WI38 (cell line): ENCODE measurements at regions not wholly inside any gene's neighbourhood (a gene's known extent, or its start where the extent isn't known, plus 50 kb on each side); places are given as distances from the start of the nearest gene placed in this dataset.
"Not testable (repeated sequence)": the region's sequence is repeated elsewhere in the genome, so short reads cannot be mapped to it uniquely, and the experiment has no call there.

ENCODE experiments used
- H3K4me3 ChIP-seq: 2 replicates; pipeline ENCODE4 v1.5.1; 2011; ENCODE audit warnings: low read depth, mild to moderate bottlenecking, control low read depth, low read length
- TF ChIP-seq, protein P1 (sequence below): IDR thresholded peaks from 2 replicates; pipeline ENCODE4 v1.5.1; 2012; ENCODE audit warnings: low read depth, mild to moderate bottlenecking, control low read depth, low read length

- H3K4me3 ChIP-seq = no peak overlapping the region
- TF ChIP-seq, protein P1, sequence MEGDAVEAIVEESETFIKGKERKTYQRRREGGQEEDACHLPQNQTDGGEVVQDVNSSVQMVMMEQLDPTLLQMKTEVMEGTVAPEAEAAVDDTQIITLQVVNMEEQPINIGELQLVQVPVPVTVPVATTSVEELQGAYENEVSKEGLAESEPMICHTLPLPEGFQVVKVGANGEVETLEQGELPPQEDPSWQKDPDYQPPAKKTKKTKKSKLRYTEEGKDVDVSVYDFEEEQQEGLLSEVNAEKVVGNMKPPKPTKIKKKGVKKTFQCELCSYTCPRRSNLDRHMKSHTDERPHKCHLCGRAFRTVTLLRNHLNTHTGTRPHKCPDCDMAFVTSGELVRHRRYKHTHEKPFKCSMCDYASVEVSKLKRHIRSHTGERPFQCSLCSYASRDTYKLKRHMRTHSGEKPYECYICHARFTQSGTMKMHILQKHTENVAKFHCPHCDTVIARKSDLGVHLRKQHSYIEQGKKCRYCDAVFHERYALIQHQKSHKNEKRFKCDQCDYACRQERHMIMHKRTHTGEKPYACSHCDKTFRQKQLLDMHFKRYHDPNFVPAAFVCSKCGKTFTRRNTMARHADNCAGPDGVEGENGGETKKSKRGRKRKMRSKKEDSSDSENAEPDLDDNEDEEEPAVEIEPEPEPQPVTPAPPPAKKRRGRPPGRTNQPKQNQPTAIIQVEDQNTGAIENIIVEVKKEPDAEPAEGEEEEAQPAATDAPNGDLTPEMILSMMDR = no peak
Observed at GRCh38 chr5:1735320-1735970, 64.2 kb downstream of the MRPL36 start.

DNA sequence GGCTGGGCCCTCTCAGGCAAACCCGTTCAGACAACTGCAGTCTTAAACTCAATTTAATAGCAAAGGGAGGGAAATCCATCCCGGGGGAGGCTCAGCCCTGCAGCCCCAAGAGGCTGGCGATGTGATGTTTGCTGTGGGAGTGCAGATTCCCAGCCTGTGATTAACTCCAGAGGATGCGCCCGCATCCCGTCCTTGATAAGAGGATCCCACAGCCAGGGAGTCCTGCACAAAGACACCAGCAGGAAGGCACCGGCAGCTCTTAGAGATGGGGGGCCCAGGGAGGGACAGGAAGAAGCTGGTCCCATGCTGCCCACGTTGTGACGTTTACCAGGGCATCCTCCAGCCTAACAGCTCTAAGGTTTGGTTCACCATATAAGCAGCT, 64.7 kb downstream of the MRPL36 start:
- H3K4me3 ChIP-seq = no peak overlapping the region
- TF ChIP-seq, protein P1 = no peak

GRCh38 chr5:1734271-1734907, 65.2 kb downstream of the MRPL36 start:
- TF ChIP-seq, protein P1 = no peak
- no peak overlapping the region for H3K4me3 ChIP-seq

GRCh38 chr5:1733369-1733768, 66.3 kb downstream of the MRPL36 start:
- TF ChIP-seq, protein P1 = no peak
- H3K4me3 ChIP-seq = no peak overlapping the region

GRCh38 chr5:1732945-1733344, 66.7 kb downstream of the MRPL36 start:
- no peak overlapping the region for H3K4me3 ChIP-seq
- TF ChIP-seq, protein P1 = no peak

DNA sequence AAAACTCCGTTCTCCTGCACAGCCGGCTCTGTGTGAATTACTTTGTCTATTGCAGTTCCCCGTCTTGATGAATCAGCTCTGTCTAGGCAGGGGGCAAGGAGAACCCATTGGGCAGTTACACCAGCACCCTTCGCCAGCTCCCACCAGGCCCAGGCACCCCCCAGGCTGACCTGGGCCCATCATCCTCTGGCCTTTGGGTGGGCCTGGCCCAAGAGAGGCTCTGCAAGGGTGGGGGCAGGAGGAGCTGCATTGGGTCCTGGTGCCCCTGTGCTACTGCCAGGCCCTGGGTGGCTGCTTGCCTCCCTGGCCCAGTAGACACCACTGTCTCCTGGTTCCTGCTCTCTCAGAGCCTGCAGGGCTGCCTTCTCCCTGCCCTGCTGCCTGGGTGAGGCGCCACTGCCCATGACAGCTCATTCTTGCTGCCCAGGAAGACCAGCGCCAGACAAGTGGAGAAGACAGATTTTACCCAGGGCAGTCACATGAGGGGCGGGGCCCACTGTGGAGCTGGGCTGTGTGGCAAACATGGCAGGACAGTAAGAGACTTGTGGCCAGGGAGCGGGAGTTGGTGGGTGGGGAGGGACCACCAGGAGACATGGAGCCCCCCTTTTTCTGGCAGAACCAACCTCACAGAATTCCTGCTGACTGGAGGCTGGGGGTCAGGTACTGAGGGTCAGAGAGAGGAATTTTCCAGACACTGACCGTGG, 67.2 kb downstream of the MRPL36 start:
- no peak overlapping the region for H3K4me3 ChIP-seq
- TF ChIP-seq, protein P1 = no peak

- not testable (repeated sequence) for H3K4me3 ChIP-seq
Observed at GRCh38 chr5:1731855-1732237, 67.8 kb downstream of the MRPL36 start.
